RKO (cell line): ENCODE measurements at regions not wholly inside any gene's neighbourhood (a gene's known extent, or its start where the extent isn't known, plus 50 kb on each side); places are given as distances from the start of the nearest gene placed in this dataset.
"Not testable (repeated sequence)": the region's sequence is repeated elsewhere in the genome, so short reads cannot be mapped to it uniquely, and the experiment has no call there.

Experiments
- DNase-seq: peaks from one replicate; pipeline ENCODE4 v3.0.0-alpha.2; 2016; ENCODE audit warnings: low spot score

DNA sequence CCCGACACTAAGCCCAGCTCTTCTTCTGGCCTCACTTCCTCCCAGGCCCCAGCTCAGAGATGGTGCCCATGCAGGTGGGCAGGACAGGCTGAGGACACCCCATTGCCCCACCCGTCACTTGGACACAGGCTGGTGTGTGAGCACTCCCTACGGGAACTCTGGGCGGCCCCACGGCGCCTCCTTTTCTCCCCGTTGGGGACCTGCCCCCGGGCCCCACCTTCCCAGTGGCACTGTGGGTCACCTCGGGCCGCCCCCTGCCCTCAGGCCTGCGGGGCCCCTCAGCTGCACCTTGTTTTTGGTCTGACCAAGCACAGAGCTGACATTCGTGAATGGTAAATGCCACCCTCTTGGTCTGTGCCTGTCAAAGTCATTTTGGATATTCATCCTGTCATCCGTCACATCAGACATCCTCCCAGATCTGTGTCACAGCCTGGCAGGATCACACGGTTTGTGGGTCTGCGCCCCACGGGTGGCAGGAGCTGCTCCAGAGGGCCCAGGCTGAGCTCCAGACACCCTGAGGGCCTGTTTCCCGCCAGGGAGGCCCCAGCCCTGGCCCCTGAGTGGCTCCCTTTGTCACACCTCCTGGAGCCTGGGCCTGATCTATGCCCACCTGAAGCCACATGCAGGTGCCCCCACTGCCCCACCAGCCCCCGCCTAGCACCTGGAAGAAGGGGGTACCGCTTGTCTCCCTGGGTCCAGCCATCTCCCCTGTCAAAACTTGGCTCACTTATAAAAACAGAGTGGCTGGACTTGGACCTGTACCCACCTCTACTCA lies 1188.5 kb downstream of the BRD1 start:
- DNase-seq, result no peak

DNA sequence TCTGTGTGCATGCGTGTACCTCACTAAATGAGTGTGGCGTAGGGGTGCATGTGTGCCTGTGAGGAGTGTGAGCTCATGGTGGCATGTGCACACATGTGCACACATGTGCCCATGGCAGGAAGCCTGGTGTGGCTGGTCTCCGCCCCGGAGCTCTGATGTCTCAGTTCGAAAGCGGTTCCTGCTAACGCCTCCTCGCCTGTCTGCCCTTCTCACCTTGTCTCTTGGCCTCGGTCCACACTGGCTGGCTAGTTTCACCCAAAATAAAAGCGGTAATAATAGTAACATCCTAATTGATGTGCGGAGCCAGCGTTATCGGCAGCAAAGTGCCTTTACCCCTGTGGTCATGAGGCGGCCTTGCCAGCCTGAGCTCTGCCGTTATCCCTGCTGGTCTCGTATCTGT lies 1190.4 kb downstream of the BRD1 start:
- DNase-seq, result no peak

DNA sequence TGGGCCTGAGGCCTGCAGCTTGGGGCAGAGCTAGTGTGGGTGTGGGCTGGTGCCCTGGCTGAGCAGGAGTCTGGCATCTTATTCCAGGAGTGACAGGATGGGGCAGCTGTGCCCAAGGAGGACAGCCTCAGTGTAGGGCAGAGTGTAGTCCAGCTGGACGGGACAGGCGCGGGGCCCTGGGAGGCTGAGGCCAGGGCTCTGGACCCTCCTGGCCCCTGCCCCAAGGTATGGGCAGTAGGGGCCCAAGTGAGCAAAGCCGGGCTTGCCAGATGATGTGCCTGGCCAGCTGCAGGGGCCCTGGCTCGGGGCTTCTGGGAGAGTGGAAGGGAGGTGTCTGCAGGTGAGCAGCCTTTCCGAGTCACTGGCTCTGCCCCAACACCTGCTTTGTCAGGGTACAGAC lies 1190.9 kb downstream of the BRD1 start:
- DNase-seq, result no peak

DNA sequence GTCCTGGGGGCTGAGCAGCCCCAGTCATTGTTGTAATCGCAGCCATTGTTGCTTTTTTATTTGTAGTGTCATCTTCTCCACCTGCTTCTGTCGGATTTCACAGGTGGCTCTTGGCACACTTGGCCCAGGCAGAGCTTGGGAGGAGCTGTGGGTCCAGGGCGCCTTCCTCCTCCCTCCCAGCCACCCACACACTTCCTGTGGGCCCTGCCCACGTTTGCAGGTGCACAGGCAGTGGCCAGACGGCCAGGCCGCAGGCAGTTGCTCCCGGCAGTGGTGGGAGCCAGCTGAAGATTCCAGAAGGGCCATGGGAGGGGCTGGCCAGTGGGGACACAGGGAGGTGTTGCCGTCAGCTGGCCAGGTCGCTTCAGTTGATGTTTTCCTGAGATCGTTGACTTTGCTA lies 1191.9 kb downstream of the BRD1 start:
- no peak for DNase-seq

DNA sequence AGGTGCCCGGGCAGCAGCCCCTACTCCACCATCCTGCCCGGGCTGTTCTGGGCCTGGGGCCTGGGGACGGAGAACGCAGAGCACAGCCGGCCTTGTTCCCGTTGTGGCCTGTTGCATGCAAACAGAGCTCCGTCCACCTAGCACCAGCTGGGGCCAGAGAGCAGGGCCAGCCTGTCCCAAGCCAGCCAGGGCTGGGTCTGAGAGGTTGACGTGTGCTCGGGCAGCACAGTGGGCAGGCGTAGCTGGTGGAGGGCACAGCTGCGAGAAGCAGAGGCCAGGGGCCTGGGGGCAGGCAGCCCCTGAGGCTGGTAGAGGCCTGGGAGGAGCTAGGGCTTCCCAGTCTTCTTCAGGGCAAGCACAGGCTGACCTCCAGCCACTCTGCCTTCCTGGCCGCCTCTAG lies 1192.6 kb downstream of the BRD1 start:
- DNase-seq, result no peak

DNA sequence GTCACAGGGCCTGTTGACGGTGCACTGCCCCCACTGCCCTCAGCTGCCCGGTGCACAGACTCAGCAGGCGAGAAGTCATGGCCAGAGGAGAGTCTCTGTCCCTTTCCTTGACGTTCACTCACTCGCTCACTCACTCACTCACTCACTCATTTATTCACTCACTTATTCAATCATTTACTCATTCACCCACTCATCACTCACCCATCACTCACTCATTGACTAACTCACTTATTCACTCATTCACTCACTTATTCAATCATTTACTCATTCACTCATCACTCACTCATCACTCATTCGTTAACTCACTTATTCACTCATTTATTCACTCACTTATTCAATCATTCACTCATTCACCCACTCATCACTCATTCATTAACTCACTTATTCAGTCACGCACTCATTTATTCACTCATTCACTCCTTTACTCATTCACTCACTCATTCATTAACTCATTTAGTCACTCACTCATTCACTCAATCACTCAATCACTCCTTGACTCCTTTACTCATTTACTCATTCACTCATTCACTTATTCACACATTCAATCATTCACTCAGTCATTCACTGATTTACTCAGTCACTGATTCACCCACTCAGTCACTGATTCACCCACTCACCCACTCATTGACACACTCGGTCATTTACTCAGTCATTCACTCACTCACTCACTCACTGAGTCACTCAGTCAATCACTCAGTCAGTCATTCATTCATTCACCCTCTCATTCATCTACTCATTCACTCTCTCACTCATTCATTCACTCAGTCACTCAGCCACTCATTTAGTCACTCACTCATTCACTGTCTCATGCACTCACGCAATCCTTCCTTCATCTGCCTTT lies 1193.5 kb downstream of the BRD1 start:
- no peak for DNase-seq

DNA sequence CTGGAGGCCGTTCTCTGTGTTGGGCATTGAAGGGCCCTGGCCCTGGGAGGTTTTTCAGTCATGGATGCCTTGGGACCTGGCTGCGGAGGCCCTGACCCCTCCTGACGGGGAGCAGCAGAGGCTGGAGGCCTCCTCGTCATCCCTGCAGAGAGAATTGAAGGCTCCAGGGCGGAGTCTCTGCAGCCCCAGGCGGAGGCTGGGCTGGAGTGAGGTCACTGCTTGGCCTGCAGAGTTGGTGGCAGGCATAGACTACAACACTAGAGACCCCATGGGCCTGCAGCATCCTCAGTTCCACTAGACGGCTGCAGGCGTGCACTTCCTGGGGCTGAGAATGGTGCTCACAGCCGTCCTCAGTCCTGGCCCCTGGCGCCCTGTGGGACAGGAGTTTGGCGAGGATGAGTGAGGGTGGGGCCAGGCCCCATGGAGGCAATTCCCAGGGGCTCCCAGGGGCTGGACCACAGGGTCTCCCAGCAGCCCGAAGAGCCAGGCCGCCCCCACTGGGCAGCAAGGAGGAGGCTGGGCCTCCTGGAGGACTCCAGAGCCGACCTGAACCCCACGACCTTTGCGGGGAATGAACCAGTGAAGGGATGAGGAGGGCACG lies 1194.9 kb downstream of the BRD1 start:
- DNase-seq, result no peak

DNA sequence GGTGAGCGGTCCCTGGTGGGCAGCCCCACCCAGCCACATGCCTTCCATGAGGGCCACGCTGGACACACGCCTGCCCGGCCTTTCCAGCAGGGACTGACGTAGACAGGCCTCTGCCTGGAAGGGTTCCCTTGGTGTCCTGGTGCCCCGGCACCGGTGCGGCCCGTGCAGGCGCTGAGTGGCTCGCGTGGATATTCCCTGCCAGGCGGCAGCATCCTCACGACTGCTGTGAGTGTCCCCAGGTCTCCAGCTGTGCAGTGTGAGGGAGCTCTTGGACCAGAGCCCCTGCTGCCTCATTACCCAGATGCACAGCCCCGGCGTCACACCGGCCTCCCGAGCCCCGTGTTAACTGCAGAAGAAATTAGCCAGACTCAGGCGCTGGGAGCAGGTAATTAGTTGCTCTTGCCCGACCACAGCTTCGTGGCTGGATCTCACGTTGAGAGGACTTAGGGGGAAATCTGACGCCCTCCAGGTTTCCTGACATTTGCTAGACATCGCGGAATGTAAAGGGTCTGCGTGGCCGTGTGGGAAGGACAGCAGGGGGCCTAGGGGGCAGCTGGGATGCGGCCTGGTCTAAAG lies 1196.3 kb downstream of the BRD1 start:
- DNase-seq, result no peak

DNA sequence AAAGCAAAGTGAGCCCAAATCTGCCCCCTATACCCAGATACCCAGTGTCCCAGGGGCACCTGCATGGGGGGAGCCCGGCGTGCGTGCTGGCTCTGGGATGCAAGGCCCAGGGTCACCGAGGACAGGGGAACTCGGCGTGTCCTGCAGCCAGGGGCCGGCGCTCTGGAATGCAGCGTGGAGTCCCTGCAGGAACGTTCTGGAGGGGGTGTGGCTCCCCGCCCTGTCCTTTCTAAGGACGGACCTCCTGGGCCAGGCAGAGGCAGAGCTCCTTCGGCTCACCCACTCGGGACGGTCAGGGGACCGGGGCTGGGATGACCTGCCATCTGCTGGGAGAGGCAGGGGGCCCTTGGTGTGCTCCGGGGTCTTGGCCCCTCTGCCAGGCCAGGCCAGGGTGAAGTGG lies 1196.8 kb downstream of the BRD1 start:
- DNase-seq, result no peak

DNA sequence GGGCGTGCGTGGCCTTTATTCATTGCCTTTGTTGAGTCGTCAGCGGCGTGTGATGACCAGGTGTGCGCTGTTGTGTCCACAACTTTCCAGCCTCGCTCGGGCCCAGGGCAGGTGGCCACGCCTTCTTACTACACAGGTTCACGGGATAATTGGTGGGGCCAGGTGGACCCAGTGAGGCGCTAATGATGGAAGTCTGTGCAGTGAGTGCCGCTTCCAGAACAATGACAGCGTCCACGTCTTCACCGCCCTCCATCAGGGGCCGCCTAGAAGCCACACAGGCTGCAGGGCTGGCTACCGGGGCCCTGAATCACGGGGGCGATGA lies 1197.3 kb downstream of the BRD1 start:
- no peak for DNase-seq

DNA sequence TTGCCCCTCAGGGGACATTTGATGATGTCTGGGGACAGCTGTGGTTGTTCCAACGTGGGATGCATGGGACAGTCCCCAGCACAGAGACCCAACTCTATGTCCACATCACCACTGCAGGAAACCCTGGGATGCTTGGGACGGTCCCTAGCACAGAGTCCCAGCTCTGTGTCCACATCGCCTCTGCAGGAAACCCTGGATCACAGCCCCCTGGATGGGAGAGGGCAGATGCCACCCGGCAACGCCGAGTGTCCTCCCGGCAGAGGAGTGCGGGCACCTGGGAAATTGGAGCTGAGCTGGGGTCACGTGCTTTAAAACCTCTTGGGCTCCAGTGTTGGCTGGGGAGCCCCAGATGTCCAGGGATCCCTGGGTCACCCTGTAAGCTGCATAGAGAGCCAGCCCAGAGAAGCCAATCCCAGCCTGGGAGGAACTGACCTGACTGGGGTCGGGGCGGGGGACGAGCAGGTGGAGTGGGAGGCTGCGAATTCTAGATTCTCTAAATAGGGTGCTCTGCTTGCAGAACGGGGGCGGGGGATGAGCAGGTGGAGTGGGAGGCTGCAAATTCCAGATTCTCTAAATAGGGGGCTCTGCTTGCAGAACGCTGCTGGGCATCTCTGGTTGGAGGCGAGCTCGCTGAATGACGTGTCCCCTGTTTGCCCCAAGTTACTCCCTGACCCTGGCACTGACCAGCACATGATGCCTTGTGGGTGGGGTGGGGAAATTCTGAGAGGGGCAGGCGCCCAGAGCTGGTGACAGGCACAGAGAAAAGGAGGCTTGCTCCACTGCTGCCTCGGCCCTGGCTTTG lies 1197.8 kb downstream of the BRD1 start:
- DNase-seq, result no peak

DNA sequence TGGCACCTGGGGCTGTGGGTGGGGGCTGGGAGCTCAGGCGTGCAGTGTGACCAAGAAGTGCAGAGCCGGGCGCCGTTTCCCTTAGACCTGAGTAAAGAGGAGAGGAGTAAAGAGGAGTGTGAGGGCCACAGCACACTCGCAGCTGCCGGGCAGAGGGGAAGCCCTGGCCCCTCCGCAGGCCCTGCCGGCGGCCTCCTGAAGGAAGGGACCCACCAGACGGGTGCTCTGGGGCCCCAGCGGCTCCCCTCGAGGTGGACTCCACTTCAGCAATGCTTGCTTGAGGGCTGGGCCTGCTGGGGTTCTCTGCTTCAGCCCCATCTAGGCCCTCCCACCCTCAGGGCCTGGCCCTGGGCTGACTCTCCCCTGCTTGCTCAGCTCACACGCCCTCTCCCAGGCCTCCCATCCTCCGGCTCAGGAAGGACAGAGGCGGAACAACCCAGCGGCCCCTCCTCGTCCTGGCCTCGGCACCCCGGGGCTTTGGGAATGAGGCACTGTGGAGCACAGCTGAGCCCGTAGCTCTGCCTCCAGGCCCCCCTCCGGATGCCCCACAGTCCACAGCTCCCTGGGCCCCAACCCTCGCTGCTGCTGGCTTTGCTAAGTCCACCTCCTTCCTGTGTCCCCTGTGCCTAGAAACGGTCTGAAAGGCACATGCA lies 1198.7 kb downstream of the BRD1 start:
- no peak for DNase-seq

DNA sequence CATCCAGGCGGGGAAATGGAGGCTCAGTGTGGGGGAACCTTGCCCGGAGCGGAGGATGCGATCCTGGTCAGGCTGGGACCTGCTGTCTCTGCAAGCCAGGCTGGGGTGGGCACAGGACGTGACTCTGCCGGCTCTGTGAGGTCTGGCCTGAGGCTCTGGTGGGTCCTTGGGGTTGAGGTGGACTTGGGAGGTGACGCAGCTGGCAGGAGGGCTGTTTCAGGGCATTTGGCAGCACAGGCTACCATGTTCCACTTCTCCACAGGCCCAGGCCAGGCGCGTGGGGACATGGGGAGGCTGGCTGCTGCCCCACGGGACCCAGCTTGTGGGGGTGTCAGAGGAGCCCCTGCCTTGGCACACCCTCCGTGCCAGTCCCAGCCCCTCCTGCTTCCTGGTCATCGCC lies 1199.7 kb downstream of the BRD1 start:
- no peak for DNase-seq

DNA sequence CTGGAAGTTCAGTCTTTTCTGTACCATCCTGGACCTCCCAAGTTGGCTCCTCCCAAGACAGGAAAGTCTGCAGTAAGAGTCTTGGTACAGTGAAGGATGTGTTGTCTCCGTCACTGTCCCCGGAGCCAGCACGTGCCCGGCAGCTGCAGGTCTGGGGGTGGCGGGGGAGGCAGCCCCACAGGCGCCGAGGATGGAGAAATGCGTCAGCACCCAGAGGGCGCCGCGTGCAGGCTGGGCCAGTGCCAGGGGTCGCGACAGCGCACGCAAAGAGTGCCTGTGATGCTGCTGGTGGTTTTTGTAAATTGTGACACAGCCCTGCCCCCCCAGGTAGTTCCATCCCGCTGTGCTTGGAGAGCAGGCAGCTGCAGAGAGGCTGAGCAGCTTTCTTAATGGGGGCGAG lies 1200.5 kb downstream of the BRD1 start:
- DNase-seq, result no peak

DNA sequence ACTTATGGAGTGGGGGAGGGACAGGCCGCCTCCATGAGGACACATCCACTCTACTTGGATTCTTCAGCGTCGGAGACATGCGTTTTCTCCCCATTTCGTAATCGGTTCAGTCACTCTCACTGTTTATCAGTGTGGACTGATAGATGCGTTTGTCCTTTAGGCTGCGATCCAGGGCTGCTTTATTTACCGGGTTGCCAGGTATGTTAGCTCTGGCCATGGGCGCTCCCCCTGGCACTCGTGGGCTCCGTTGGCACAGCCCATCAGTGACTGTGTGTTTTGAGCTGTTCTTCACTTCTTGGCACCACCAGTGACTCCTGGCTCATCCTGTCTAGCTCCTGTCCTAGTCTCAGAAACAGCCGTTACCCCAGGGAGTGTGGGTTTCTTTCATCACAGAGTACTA lies 1203.3 kb downstream of the BRD1 start:
- DNase-seq, result no peak

DNA sequence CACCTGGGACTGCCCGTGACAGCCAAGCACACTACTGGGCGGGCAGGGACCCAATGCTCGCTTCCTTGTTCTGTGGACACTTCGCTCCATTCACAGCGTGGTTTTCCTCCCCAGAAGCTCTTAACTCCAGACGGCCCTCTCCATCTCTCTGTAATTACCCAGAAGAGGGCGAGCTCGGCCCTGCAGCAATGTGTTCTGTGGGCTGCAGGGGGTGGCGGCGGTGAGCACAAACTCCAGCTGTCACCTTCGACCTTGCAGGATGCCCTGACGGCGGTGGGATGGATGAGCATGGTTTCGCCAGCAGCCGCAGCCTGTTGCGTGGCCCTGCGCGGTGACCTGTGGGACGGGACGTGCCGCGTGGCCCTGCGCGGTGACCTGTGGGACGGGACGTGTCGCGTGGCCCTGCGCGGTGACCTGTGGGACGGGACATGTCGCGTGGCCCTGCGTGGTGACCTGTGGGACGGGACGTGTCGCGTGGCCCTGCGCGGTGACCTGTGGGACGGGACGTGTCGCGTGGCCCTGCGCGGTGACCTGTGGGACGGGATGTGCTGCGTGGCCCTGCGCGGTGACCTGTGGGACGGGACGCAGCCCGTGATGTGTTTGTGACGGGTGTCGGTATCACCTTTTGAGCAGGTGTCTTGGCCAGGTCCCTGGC lies 1204.7 kb downstream of the BRD1 start:
- no peak for DNase-seq

DNA sequence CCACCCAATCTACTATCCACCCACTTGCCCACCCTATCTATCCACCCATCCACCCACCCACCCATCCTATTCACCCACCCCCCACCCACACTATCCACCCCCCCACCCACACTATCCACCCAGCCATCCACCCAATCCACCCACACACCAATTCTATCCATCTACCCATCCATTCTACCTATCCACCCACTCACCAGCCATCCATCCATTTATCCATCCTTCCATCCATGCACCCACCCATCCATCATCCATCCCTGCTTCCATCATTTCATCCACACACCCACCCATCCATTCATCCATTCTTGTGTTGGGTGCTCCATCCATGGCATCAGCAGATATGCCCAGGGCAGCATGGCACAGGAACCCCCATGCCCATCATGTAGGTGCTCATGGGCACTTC lies 1206.6 kb downstream of the BRD1 start:
- no peak for DNase-seq

DNA sequence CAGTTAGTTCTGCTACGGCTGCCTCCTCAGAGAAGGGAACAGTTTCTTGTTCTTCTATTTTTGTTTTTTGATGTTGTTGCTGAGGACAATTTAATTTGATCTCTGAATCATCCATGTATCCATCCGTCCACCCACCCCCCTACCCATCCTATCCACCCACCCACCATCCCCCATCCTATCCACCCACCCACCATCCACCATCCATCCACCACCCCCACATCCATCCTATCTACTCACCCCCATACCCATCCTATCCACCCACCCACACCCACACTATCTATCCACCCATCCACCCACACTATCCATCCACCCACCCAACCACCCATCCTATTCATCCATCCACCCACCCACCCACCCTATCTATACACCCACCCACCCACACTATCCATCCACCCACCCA lies 1207.2 kb downstream of the BRD1 start:
- DNase-seq, result not testable (repeated sequence)

DNA sequence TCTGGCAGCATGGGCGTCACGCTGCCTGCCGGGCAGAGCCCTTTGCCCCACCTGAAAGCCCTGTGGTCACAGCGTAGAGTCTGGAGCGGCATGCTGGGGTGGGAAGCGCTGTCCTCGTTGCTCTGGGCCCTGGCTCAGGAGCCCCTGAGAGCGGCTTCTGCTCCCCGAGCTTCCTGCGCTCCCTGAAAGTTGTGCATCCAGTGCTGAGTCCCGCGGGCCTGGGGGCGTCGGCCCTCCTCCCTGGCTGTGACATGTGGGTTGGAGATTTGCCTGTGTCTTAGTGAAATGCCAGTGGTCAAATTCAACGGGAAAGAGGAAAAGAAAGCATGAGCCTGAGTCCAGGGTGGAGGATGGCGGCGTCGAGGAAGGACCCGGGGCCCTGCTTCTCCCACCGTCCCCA lies 1208.0 kb downstream of the BRD1 start:
- no peak for DNase-seq

DNA sequence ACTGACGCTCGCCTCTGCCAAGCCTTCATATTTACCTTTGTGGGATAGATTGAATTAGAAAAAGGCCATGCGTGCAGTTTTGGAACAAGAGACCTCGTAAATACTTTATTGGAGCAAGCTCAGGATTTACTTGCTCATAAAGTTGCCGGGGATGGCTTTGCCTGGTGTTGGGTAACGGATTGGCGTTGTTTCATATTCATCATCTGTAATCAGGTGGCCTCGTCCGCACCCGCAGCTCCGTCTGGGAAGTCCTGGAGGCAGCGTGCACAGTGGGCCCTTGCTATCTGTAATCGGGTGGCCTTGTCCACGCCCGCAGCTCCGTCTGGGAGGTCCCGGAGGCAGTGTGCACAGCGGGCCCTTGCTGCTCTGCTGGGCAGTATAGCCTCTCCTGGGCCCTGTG lies 1209.3 kb downstream of the BRD1 start:
- DNase-seq, result no peak

DNA sequence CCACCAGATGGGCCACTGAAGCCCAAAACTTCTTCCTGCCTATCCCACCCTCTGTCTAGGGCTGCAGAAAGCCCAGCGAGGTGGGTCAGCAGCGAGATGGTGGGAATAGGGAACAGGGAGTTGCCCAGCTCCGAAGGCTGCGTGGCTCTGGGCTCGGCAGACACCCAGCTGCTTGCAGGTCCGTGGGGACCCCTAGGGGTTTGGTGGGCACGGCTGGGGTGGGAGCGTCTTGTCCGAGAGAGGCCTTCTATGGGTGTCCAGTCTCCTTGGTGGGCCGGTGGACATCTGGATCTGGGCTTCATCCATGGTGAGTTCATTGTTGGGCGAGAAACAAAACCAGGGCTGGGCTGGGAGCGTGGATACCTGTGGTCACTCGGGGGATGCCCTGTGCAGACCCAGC lies 1211.0 kb downstream of the BRD1 start:
- no peak for DNase-seq
